H1 (cell line): ENCODE measurements at regions not wholly inside any gene's neighbourhood (a gene's known extent, or its start where the extent isn't known, plus 50 kb on each side); places are given as distances from the start of the nearest gene placed in this dataset.

Experiments used
- CTCF ChIA-PET: fragments of 300-600 bp; sonication (Branson Sonifier 250); formaldehyde crosslinking; loops from one replicate; lab custom pipeline; 2021; ENCODE audit not compliant: partially characterized antibody; lab: Charles Lee
- POLR2A ChIA-PET: fragments of 300-600 bp; sonication (Branson Sonifier 250); formaldehyde crosslinking; loops from one replicate; lab custom pipeline; 2021; ENCODE audit warnings: inconsistent platforms; ENCODE audit not compliant: partially characterized antibody; lab: Charles Lee
- DNase-seq, 2 experiments: peaks; one replicate each; pipeline versions ENCODE4 v3.0.0 to v3.0.0-alpha.2; 2010 to 2022; ENCODE audit warnings: low spot score in 2 of 2, low read depth in 1 of 2, mixed read lengths in 1 of 2
- FAIRE-seq: peaks from 2 replicates; lab custom pipeline; 2011; peaks lifted over from hg19 to GRCh38; lab: Jason Lieb, UNC
- H2AFZ ChIP-seq: 2 replicates; pipeline ENCODE4 v1.8.1; 2012; ENCODE audit warnings: low read length, inconsistent platforms
- H2AK5ac ChIP-seq: 2 replicates; pipeline ENCODE4 v1.6.1; 2013; ENCODE audit warnings: low read depth, low read length
- H2BK120ac ChIP-seq: replicated peaks from 2 replicates; pipeline ENCODE3; 2013; ENCODE audit warnings: low read depth, low read length, inconsistent platforms
- H2BK12ac ChIP-seq: 2 replicates; pipeline ENCODE4 v1.6.1; 2013; ENCODE audit warnings: low read depth, low read length
- H2BK15ac ChIP-seq: 2 replicates; pipeline ENCODE4 v1.6.1; 2013; ENCODE audit warnings: low read length
- H2BK20ac ChIP-seq: 2 replicates; pipeline ENCODE4 v1.6.1; 2013; ENCODE audit warnings: low read length
- H2BK5ac ChIP-seq: 2 replicates; pipeline ENCODE4 v1.6.1; 2013; ENCODE audit warnings: low read depth, low read length
- H3K14ac ChIP-seq: 2 replicates; pipeline ENCODE4 v1.6.1; 2013; ENCODE audit warnings: inconsistent platforms; ENCODE audit not compliant: insufficient read length
- H3K18ac ChIP-seq: 2 replicates; pipeline ENCODE4 v1.6.1; 2013; ENCODE audit warnings: low read length; ENCODE audit errors: extremely low read depth
- H3K23ac ChIP-seq: 2 replicates; pipeline ENCODE4 v1.6.1; 2013; ENCODE audit warnings: inconsistent platforms; ENCODE audit not compliant: insufficient read length
- H3K23me2 ChIP-seq: 2 replicates; pipeline ENCODE4 v1.6.1; 2013; ENCODE audit warnings: low read depth, low read length
- H3K27ac ChIP-seq: 2 replicates; pipeline ENCODE4 v1.6.1; 2011; ENCODE audit warnings: low read depth, low read length, inconsistent platforms
- H3K27me3 ChIP-seq, 4 experiments: replicated peaks in 1 of 4; 1 replicate in 1 of 4; 2 replicates in 3 of 4; pipeline versions ENCODE4 v1.6.1 to v1.8.1; 2011 to 2013; ENCODE audit warnings: low read length in 3 of 4, mild to moderate bottlenecking in 3 of 4, inconsistent platforms in 2 of 4, mixed read lengths in 2 of 4, moderate library complexity in 1 of 4; ENCODE audit not compliant: control insufficient read depth in 3 of 4, insufficient read depth in 3 of 4; ENCODE audit errors: extremely low read depth in 1 of 4
- H3K36me3 ChIP-seq, 4 experiments: 2 replicates each; pipeline versions ENCODE4 v1.6.1 to v1.8.1; 2011 to 2013; ENCODE audit warnings: mild to moderate bottlenecking in 4 of 4, low read length in 3 of 4, moderate library complexity in 2 of 4, control low read depth in 1 of 4, inconsistent platforms in 1 of 4; ENCODE audit not compliant: insufficient read depth in 4 of 4, control insufficient read depth in 2 of 4
- H3K4ac ChIP-seq: replicated peaks from 2 replicates; pipeline ENCODE3; 2013; ENCODE audit warnings: low read length, low read depth, mixed read lengths, inconsistent platforms; ENCODE audit not compliant: insufficient read length
- H3K4me1 ChIP-seq, 4 experiments: replicated peaks in 1 of 4; 1 replicate in 1 of 4; 2 replicates in 3 of 4; pipeline versions ENCODE4 v1.6.1 to v1.8.1; 2011 to 2013; ENCODE audit warnings: low read length in 3 of 4, inconsistent platforms in 2 of 4, mixed read lengths in 1 of 4; ENCODE audit not compliant: insufficient read depth in 4 of 4, control insufficient read depth in 3 of 4
- H3K4me2 ChIP-seq, 2 experiments: 2 replicates each; pipeline versions ENCODE4 v1.6.1 to v1.8.1; 2011 to 2013; ENCODE audit warnings: low read depth in 2 of 2, low read length in 2 of 2, control low read depth in 1 of 2, inconsistent platforms in 1 of 2, mild to moderate bottlenecking in 1 of 2; ENCODE audit not compliant: insufficient read depth in 1 of 2
- H3K4me3 ChIP-seq, 4 experiments: fragments of 200-600, 300-600 bp in 1 of 4; sonication (generic), shearing (Covaris generic), sonication (Bioruptor Twin) in 1 of 4; 2 replicates each; pipeline versions ENCODE4 v1.5.1 to v1.8.1; 2011 to 2016; ENCODE audit warnings: low read length in 4 of 4, low read depth in 3 of 4, control low read depth in 2 of 4, inconsistent platforms in 2 of 4, mild to moderate bottlenecking in 2 of 4, mixed read lengths in 1 of 4, moderate library complexity in 1 of 4; ENCODE audit not compliant: insufficient read depth in 2 of 4; ENCODE audit errors: extremely low read depth in 1 of 4
- H3K56ac ChIP-seq: replicated peaks from 2 replicates; pipeline ENCODE3; 2013; ENCODE audit warnings: low read depth, mild to moderate bottlenecking, mixed read lengths, low read length, inconsistent platforms; ENCODE audit not compliant: insufficient read length
- H3K79me1 ChIP-seq: 2 replicates; pipeline ENCODE4 v1.6.1; 2013; ENCODE audit warnings: low read depth, low read length, control low read depth
- H3K79me2 ChIP-seq, 2 experiments: 2 replicates each; pipeline versions ENCODE4 v1.6.1 to v1.8.1; 2012 to 2013; ENCODE audit warnings: low read length in 2 of 2, mild to moderate bottlenecking in 2 of 2, inconsistent platforms in 1 of 2; ENCODE audit not compliant: insufficient read depth in 2 of 2, control insufficient read depth in 1 of 2
- H3K9ac ChIP-seq, 4 experiments: replicated peaks in 1 of 4; 1 replicate in 1 of 4; 2 replicates in 3 of 4; pipeline versions ENCODE4 v1.6.1 to v1.8.1; 2011 to 2013; ENCODE audit warnings: low read depth in 3 of 4, low read length in 3 of 4, control low read depth in 2 of 4, mild to moderate bottlenecking in 2 of 4, moderate library complexity in 2 of 4, inconsistent platforms in 1 of 4; ENCODE audit errors: extremely low read depth in 1 of 4
- H3K9me3 ChIP-seq, 2 experiments: 2 replicates each; pipeline versions ENCODE4 v1.6.1 to v1.8.1; 2012 to 2013; ENCODE audit warnings: mild to moderate bottlenecking in 2 of 2, moderate library complexity in 2 of 2, control low read depth in 1 of 2, inconsistent platforms in 1 of 2, low read depth in 1 of 2, low read length in 1 of 2, mixed read lengths in 1 of 2; ENCODE audit not compliant: insufficient read depth in 2 of 2
- H4K20me1 ChIP-seq, 2 experiments: replicated peaks in 1 of 2; 2 replicates each; pipeline versions ENCODE3 to v1.8.1; 2011 to 2013; ENCODE audit warnings: inconsistent platforms in 2 of 2, low read length in 2 of 2, mild to moderate bottlenecking in 1 of 2; ENCODE audit not compliant: insufficient read depth in 2 of 2, control insufficient read depth in 1 of 2
- H4K5ac ChIP-seq: 2 replicates; pipeline ENCODE4 v1.6.1; 2013; ENCODE audit warnings: low read length, low read depth, mixed read lengths, inconsistent platforms; ENCODE audit not compliant: insufficient read length
- H4K8ac ChIP-seq: 2 replicates; pipeline ENCODE4 v1.8.0; 2013; ENCODE audit warnings: mild to moderate bottlenecking, moderate library complexity, low read length, inconsistent platforms; ENCODE audit not compliant: insufficient read depth; ENCODE audit errors: extremely low read depth
- H4K91ac ChIP-seq: replicated peaks from 2 replicates; pipeline ENCODE3; 2013; ENCODE audit warnings: low read length, mixed read lengths, inconsistent platforms; ENCODE audit not compliant: insufficient read length
- ASH2L ChIP-seq: fragments of 200-600, 300-600 bp; sonication (generic); IDR thresholded peaks from one replicate; pipeline ENCODE4 v1.7.1; 2017; ENCODE audit warnings: low read length
- CEBPB ChIP-seq: IDR thresholded peaks from 2 replicates; pipeline ENCODE4 v1.6.1; 2012; ENCODE audit warnings: low read depth, low read length
- CHD1 ChIP-seq: IDR thresholded peaks from 2 replicates; pipeline ENCODE4 v1.6.1; 2012; ENCODE audit warnings: low read depth, low read length, improper control_type of control experiment
- EGR1 ChIP-seq: IDR thresholded peaks from 2 replicates; pipeline ENCODE4 v1.6.1; 2011; ENCODE audit warnings: low read depth, low read length, borderline replicate concordance
- GABPA ChIP-seq: IDR thresholded peaks from 2 replicates; pipeline ENCODE4 v1.6.1; 2011; ENCODE audit warnings: mild to moderate bottlenecking, low read length, moderate library complexity, borderline replicate concordance; ENCODE audit not compliant: insufficient read depth
- HDAC2 ChIP-seq, 2 experiments: fragments of 300-600 bp in 1 of 2; sonication (generic) in 1 of 2; IDR thresholded peaks; 2 replicates each; pipeline ENCODE4 v1.6.1; 2011 to 2012; ENCODE audit warnings: low read depth in 2 of 2, low read length in 2 of 2, mild to moderate bottlenecking in 2 of 2, moderate library complexity in 2 of 2, borderline replicate concordance in 1 of 2, inconsistent platforms in 1 of 2
- JUND ChIP-seq: IDR thresholded peaks from 2 replicates; pipeline ENCODE4 v1.6.1; 2011; ENCODE audit warnings: mild to moderate bottlenecking, improper control_type of control experiment, low read length
- KDM5A ChIP-seq: fragments of 200-600 bp; IDR thresholded peaks from 2 replicates; pipeline ENCODE4 v1.7.1; 2012; ENCODE audit warnings: mild to moderate bottlenecking, low read length, inconsistent platforms, mixed read lengths
- POU5F1 ChIP-seq: IDR thresholded peaks from 2 replicates; pipeline ENCODE4 v1.6.1; 2011; ENCODE audit warnings: low read depth, mild to moderate bottlenecking, low read length, moderate library complexity
- SIN3A ChIP-seq, 2 experiments: IDR thresholded peaks in 1 of 2; conservative IDR thresholded peaks in 1 of 2; 2 replicates each; pipeline ENCODE4 v1.6.1; 2011 to 2012; ENCODE audit warnings: low read length in 2 of 2, improper control_type of control experiment in 1 of 2, low read depth in 1 of 2, mild to moderate bottlenecking in 1 of 2
- SUZ12 ChIP-seq: fragments of 200-600 bp; sonication (generic); IDR thresholded peaks from 2 replicates; pipeline ENCODE4 v1.6.1; 2012; ENCODE audit warnings: mild to moderate bottlenecking, inconsistent platforms, low read length, moderate library complexity, mixed read lengths
- TCF12 ChIP-seq: IDR thresholded peaks from 2 replicates; pipeline ENCODE4 v1.6.1; 2011; ENCODE audit warnings: low read depth, mild to moderate bottlenecking, low read length
- YY1 ChIP-seq: IDR thresholded peaks from 2 replicates; pipeline ENCODE4 v1.6.1; 2011; ENCODE audit warnings: low read depth, mild to moderate bottlenecking, low read length
- WGBS, 2 experiments: shearing (Covaris generic) in 1 of 2; methylation state at CpG; one replicate each; pipeline versions ENCODE4 v1.1.6 to v1.1.7; 2013 to 2015; ENCODE audit warnings: low lambda C conversion rate in 2 of 2, mixed read lengths in 2 of 2, inconsistent platforms in 1 of 2, low coverage in 1 of 2, missing lambda C conversion rate in 1 of 2; ENCODE audit not compliant: insufficient replicate concordance in 2 of 2, insufficient coverage in 1 of 2, insufficient read length in 1 of 2; ENCODE audit errors: extremely low coverage in 1 of 2, missing lambda C conversion rate in 1 of 2; 5-methylcytosine and 5-hydroxymethylcytosine counted together

GRCh38 chr16:13553453-13553985 is 366.4 kb upstream of the ERCC4 start:
- Histone ChIP-seq H2AFZ (no peak overlapping the region), H2BK120ac (no peak overlapping the region)

More at GRCh38 chr16:13553453-13553985, 366.4 kb upstream of the ERCC4 start:
- no peak overlapping the region for H2BK20ac ChIP-seq
- no peak overlapping the region for H3K9ac ChIP-seq
- no peak overlapping the region for H3K14ac ChIP-seq
- H3K36me3 ChIP-seq: no peaks in the 10 kb centered on the region
- no peak for DNase-seq
- no peaks in the 10 kb centered on the region for H3K27me3 ChIP-seq
- H4K91ac ChIP-seq: no peak overlapping the region
- peaks cover 2 to 14% (median 6%) of the 10 kb centered on the region in 4 experiments; a peak in 4 of 7 replicates for H3K4me1 ChIP-seq
- H2BK15ac ChIP-seq: no peak overlapping the region
- H3K79me1 ChIP-seq: no peaks in the 10 kb centered on the region
- H2AK5ac ChIP-seq: no peak overlapping the region; the same call in 1 of the 2 replicates
- ChIA-PET CTCF (no interaction called here), POLR2A (interaction anchor here (0.5 kb wide), 1 partner anchor 682 kb away, joined by 4 read pairs; no protein-coding TSS in a partner anchor)
- H2BK5ac ChIP-seq: no peak overlapping the region
- no peak overlapping the region for H3K4me3 ChIP-seq
- no peaks in the 10 kb centered on the region for H3K79me2 ChIP-seq
- H4K20me1 ChIP-seq: no peaks in the 10 kb centered on the region
- TF ChIP-seq GABPA: no peak
- TF ChIP-seq YY1: no peak
- no peak for TF ChIP-seq SIN3A (conservative IDR thresholded peaks at IDR 0.05 in 1 of 2, IDR thresholded peaks at IDR 0.05 in 1 of 2; ENCODE audit: low read depth in 1 of 2, low read length in 2 of 2)
- no peak for TF ChIP-seq EGR1
- no peak for TF ChIP-seq CHD1
- TF ChIP-seq CEBPB: no peak
- TF ChIP-seq ASH2L: no peak
- no peak for TF ChIP-seq KDM5A
- no peak for TF ChIP-seq HDAC2 (IDR thresholded peaks at IDR 0.05; ENCODE audit: borderline replicate concordance in 1 of 2, low read depth in 2 of 2, low read length in 2 of 2)
- no peak for TF ChIP-seq POU5F1
- no peak for TF ChIP-seq JUND
- no peak for TF ChIP-seq TCF12
- no peak for TF ChIP-seq SUZ12
- no peak overlapping the region for H3K4me2 ChIP-seq
- no peak for FAIRE-seq
- H3K56ac ChIP-seq: no peak overlapping the region
- no peak overlapping the region for H3K18ac ChIP-seq
- no peak overlapping the region for H3K4ac ChIP-seq
- H4K8ac ChIP-seq: no peak overlapping the region
- H3K23ac ChIP-seq: no peak overlapping the region
- peaks cover 1% of the 10 kb centered on the region; the same call in 1 of the 2 replicates for H3K23me2 ChIP-seq
- 83% methylated on average over 6 of the region's 6 CpGs; no CpG with 5 or more reads in 1 of the 2 experiments for WGBS, 2 experiments
- no peak overlapping the region for H2BK12ac ChIP-seq
- H3K9me3 ChIP-seq: no peaks in the 10 kb centered on the region
- H3K27ac ChIP-seq: no peak overlapping the region
- H4K5ac ChIP-seq: no peak overlapping the region
